HepG2 (cell line): ENCODE measurements at regions not wholly inside any gene's neighbourhood (a gene's known extent, or its start where the extent isn't known, plus 50 kb on each side); places are given as distances from the start of the nearest gene placed in this dataset.

Experiments used
- ATAC-seq: fragments of 200-7000 bp; cut with Tn5 transposase; 3 replicates; pipeline ENCODE4 v1.9.1; 2020; ENCODE audit warnings: mild to moderate bottlenecking, moderate library complexity
- BruUV-seq: library from RNA; stranded (reverse); fragments of 400-500 nt; replicated peaks from 2 replicates; lab custom pipeline; 2021; lab: Mats Ljungman, UMichigan
- CTCF ChIA-PET: fragments of 300-600 bp; formaldehyde crosslinking; extraction: SDS; loops from one replicate; lab custom pipeline; 2021; ENCODE audit warnings: low total read pairs, inconsistent platforms, low intra/inter-chr PET ratio; lab: Yijun Ruan, JAX
- POLR2A ChIA-PET: fragments of 350-600 bp; sonication (Branson Sonifier 250); formaldehyde crosslinking; loops from one replicate; lab custom pipeline; 2020; ENCODE audit warnings: antibody characterized with exemption, inconsistent platforms; lab: Yijun Ruan, JAX
- DNase-seq: peaks from one replicate; pipeline ENCODE4 v3.0.0-alpha.2; 2015; ENCODE audit warnings: low spot score
- FAIRE-seq: peaks from 3 replicates; lab custom pipeline; 2011; peaks lifted over from hg19 to GRCh38; lab: Jason Lieb, UNC
- H2AFZ ChIP-seq: one replicate; pipeline ENCODE4 v1.6.1; 2011; ENCODE audit warnings: low read length, inconsistent platforms
- H3K27ac ChIP-seq: fragments of 300-600 bp; 3 replicates; pipeline ENCODE4 v1.8.0; 2011; ENCODE audit warnings: mixed run types, mild to moderate bottlenecking, mixed read lengths, low read length, inconsistent platforms; ENCODE audit not compliant: insufficient read depth; ENCODE audit errors: extremely low read length
- H3K27me3 ChIP-seq, 2 experiments: fragments of 200-600 bp in 1 of 2; 2 replicates in 1 of 2; 3 replicates in 1 of 2; pipeline versions ENCODE4 v1.6.0 to v1.8.0; 2011; ENCODE audit warnings: low read length in 2 of 2, mild to moderate bottlenecking in 2 of 2, moderate library complexity in 2 of 2, inconsistent platforms in 1 of 2; ENCODE audit not compliant: insufficient read depth in 2 of 2, control insufficient read depth in 1 of 2
- H3K36me3 ChIP-seq, 2 experiments: fragments of 200-600 bp in 1 of 2; replicated peaks in 1 of 2; 2 replicates in 1 of 2; 3 replicates in 1 of 2; pipeline versions ENCODE4 v1.5.1 to v1.8.0; 2011; ENCODE audit warnings: low read length in 2 of 2, inconsistent platforms in 1 of 2; ENCODE audit not compliant: insufficient read depth in 2 of 2, control insufficient read depth in 1 of 2
- H3K4me1 ChIP-seq: 2 replicates; pipeline ENCODE4 v1.5.1; 2012; ENCODE audit warnings: low read length, inconsistent platforms; ENCODE audit not compliant: insufficient read depth
- H3K4me2 ChIP-seq: 2 replicates; pipeline ENCODE4 v1.6.0; 2011; ENCODE audit warnings: low read depth, low read length, inconsistent platforms
- H3K4me3 ChIP-seq, 3 experiments: fragments of 200-600 bp in 1 of 3; sonication (generic), shearing (Covaris generic) in 1 of 3; replicated peaks in 1 of 3; 2 replicates each; pipeline ENCODE4 v1.5.1; 2011 to 2016; ENCODE audit warnings: low read length in 3 of 3, inconsistent platforms in 2 of 3, low read depth in 2 of 3, mild to moderate bottlenecking in 2 of 3, control low read depth in 1 of 3, mixed read lengths in 1 of 3; ENCODE audit not compliant: insufficient read depth in 1 of 3
- H3K79me2 ChIP-seq: one replicate; pipeline ENCODE4 v1.6.1; 2011; ENCODE audit warnings: low read length, inconsistent platforms; ENCODE audit not compliant: insufficient read depth
- H3K9ac ChIP-seq: 2 replicates; pipeline ENCODE4 v1.6.0; 2011; ENCODE audit warnings: mild to moderate bottlenecking, low read depth, low read length, inconsistent platforms; ENCODE audit not compliant: insufficient read depth
- H3K9me3 ChIP-seq: 2 replicates; pipeline ENCODE4 v1.5.1; 2012; ENCODE audit warnings: mild to moderate bottlenecking, low read length
- H4K20me1 ChIP-seq: 2 replicates; pipeline ENCODE4 v1.6.0; 2011; ENCODE audit warnings: inconsistent platforms, mild to moderate bottlenecking, low read length, moderate library complexity; ENCODE audit not compliant: insufficient read depth
- ARID3A ChIP-seq: IDR thresholded peaks from 2 replicates; pipeline ENCODE4 v1.6.1; 2012; ENCODE audit warnings: low read depth, low read length, improper control_type of control experiment
- HNRNPUL1 ChIP-seq: fragments of 200-400 bp; formaldehyde crosslinking; IDR thresholded peaks from 2 replicates; pipeline ENCODE4 v1.6.1; 2017; ENCODE audit warnings: low read depth, mild to moderate bottlenecking, low read length, moderate library complexity
- HOXA3 ChIP-seq: sonication (generic); formaldehyde crosslinking; IDR thresholded peaks from 2 replicates; pipeline ENCODE4 v1.5.0; 2020; ENCODE audit warnings: missing genetic modification reagents
- KDM4B ChIP-seq: sonication (generic); formaldehyde crosslinking; IDR thresholded peaks from 2 replicates; pipeline ENCODE4 v1.4.0; 2020; ENCODE audit warnings: missing genetic modification reagents
- MIER3 ChIP-seq: IDR thresholded peaks from 2 replicates; pipeline ENCODE4 v1.6.1; 2016; ENCODE audit warnings: missing compliant biosample characterization, borderline replicate concordance
- ZNF354B ChIP-seq: sonication (generic); formaldehyde crosslinking; IDR thresholded peaks from 2 replicates; pipeline ENCODE4 v1.8.0; 2022; ENCODE audit warnings: mild to moderate bottlenecking, missing genetic modification reagents
- WGBS: methylation state at CpG from one replicate; pipeline ENCODE4 v1.1.6; 2017; ENCODE audit warnings: low lambda C conversion rate; 5-methylcytosine and 5-hydroxymethylcytosine counted together
- in situ Hi-C: cut with HindIII; loops from 2 replicates; pipeline ENCODE4 v1.10.0; 2017; ENCODE audit warnings: low pct_unique_long_range_greater_than_20kb; ENCODE audit not compliant: extremely low pct_ligation_motif_present
- intact Hi-C: fragments of 100-400 bp; cut with micrococcal nuclease; formaldehyde crosslinking; loops from one replicate; pipeline ENCODE4 v1.10.0; 2022; ENCODE audit not compliant: unreplicated experiment
- TF ChIP-seq, protein P1 (sequence below): sonication (generic); formaldehyde crosslinking; IDR thresholded peaks from 2 replicates; pipeline ENCODE4 v1.4.0; 2020; ENCODE audit warnings: missing genetic modification reagents, low read depth, mild to moderate bottlenecking, borderline replicate concordance
- TF ChIP-seq, protein P2 (sequence below): IDR thresholded peaks from 2 replicates; pipeline ENCODE4 v1.6.1; 2018; ENCODE audit warnings: missing genetic modification reagents, mild to moderate bottlenecking, missing compliant biosample characterization

- no peaks in the 10 kb centered on the region for H3K9me3 ChIP-seq
- no peak overlapping the region for H2AFZ ChIP-seq
- intact Hi-C loops = no loop called here
- FAIRE-seq = no peak
- no peak overlapping the region for H3K27ac ChIP-seq
- WGBS = 41% methylated on average over 4 of the region's 7 CpGs
- ATAC-seq = no peak
- no peak overlapping the region for H3K9ac ChIP-seq
- DNase-seq = no peak
- no peaks in the 10 kb centered on the region for H3K36me3 ChIP-seq
- POLR2A ChIA-PET = no interaction called here
- peaks cover 18% of the 10 kb centered on the region for H3K4me1 ChIP-seq
- in situ Hi-C loops = no loop called here
- H3K79me2 ChIP-seq = no peaks in the 10 kb centered on the region
- no peak overlapping the region for H3K4me2 ChIP-seq
- H3K27me3 ChIP-seq = peaks cover 0 to 2% of the 10 kb centered on the region in 2 experiments; a peak in 1 of 5 replicates
- no peak for TF ChIP-seq ARID3A
- no peak for TF ChIP-seq MIER3 (CRISPR knock-in tag)
- TF ChIP-seq, protein P1, sequence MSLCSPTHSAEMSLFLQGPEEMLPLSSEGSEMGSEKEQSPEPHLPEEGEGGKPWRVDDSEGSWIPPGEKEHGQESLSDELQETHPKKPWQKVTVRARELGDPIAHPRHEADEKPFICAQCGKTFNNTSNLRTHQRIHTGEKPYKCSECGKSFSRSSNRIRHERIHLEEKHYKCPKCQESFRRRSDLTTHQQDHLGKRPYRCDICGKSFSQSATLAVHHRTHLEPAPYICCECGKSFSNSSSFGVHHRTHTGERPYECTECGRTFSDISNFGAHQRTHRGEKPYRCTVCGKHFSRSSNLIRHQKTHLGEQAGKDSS (CRISPR knock-in tag) = no peak
- no peak for TF ChIP-seq HNRNPUL1
- TF ChIP-seq, protein P2, sequence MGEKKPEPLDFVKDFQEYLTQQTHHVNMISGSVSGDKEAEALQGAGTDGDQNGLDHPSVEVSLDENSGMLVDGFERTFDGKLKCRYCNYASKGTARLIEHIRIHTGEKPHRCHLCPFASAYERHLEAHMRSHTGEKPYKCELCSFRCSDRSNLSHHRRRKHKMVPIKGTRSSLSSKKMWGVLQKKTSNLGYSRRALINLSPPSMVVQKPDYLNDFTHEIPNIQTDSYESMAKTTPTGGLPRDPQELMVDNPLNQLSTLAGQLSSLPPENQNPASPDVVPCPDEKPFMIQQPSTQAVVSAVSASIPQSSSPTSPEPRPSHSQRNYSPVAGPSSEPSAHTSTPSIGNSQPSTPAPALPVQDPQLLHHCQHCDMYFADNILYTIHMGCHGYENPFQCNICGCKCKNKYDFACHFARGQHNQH = no peak
- no peak for TF ChIP-seq KDM4B (CRISPR knock-in tag)
- TF ChIP-seq HOXA3 (CRISPR knock-in tag) = no peak
- no peak for TF ChIP-seq ZNF354B (CRISPR knock-in tag)
- BruUV-seq = no TSS peak
- CTCF ChIA-PET = no interaction called here
- H3K4me3 ChIP-seq = no peak overlapping the region
- H4K20me1 ChIP-seq = no peaks in the 10 kb centered on the region
Measured at GRCh38 chr1:48069662-48070395, 72.6 kb upstream of the TRABD2B start.
